ENCODE measurements at regions not wholly inside any gene's neighbourhood (a gene's known extent, or its start where the extent isn't known, plus 50 kb on each side); places are given as distances from the start of the nearest gene placed in this dataset.

DNA sequence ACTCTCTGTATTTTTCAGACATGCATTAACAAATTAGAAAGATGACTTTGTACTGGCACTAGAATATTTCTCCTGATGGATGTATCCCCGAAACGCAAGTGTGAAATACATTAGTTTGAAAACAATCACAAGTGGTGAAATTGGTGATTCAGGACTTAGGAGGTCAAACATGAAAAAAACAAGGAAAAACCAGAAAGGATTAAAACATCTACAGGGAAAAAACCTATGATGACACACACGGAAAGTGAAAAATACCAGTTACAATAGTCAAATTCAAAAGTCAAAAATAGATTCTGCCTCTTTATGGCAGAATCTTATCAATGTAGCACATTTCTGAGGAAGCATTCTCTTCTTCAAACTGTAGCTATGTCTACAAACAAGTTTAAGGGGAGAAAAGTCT, 129.0 kb upstream of the SGK1 start (continued):
- TF ChIP-seq RBM14 (IDR thresholded peaks at IDR 0.05; ENCODE audit: borderline replicate concordance, insufficient read depth, low read depth, low read length) (no peak), BDP1 (IDR thresholded peaks at IDR 0.05; ENCODE audit: insufficient read depth, insufficient read length) (no peak)

GRCh38 chr6:134446218-134446848, 128.4 kb upstream of the SGK1 start:
- ChIA-PET CTCF (ENCODE audit: low intra/inter-chr PET ratio) (no interaction called here), POLR2A (interaction anchor here (0.6 to 0.7 kb wide), 2 partner anchors 10 to 56 kb away, joined by 3 read pairs; no protein-coding TSS in a partner anchor)
- in situ Hi-C loops (cut with MboI): no loop called here

More at GRCh38 chr6:134446218-134446848, 128.4 kb upstream of the SGK1 start:
- Histone ChIP-seq H3K9me3 (replicated peaks; ENCODE audit: control insufficient read depth, insufficient read depth, low read depth, low read length) (no peaks in the 10 kb centered on the region), H3K9ac (ENCODE audit: insufficient read depth in 1 of 2, low read depth in 2 of 2, low read length in 2 of 2) (no peak overlapping the region), H3K36me3 (ENCODE audit: control insufficient read depth, insufficient read depth, low read length) (no peaks in the 10 kb centered on the region), H3K9me1 (ENCODE audit: control insufficient read depth, insufficient read depth, low read length) (no peaks in the 10 kb centered on the region), H3K27ac (ENCODE audit: extremely low read depth, low read depth, low read length) (no peak overlapping the region), H3K27me3 (ENCODE audit: control insufficient read depth in 2 of 2, insufficient read depth in 2 of 2, low read length in 2 of 2) (no peaks in the 10 kb centered on the region), H4K20me1 (replicated peaks; ENCODE audit: control insufficient read depth, insufficient read depth, low read length) (no peaks in the 10 kb centered on the region), H2AFZ (ENCODE audit: low read depth, low read length) (no peak overlapping the region), H3K4me2 (ENCODE audit: insufficient read depth, low read length) (no peak overlapping the region), H3K79me2 (ENCODE audit: control insufficient read depth, insufficient read depth, low read length) (no peaks in the 10 kb centered on the region), H3K4me1 (replicated peaks in 1 of 2; ENCODE audit: control insufficient read depth in 2 of 2, insufficient read depth in 2 of 2, low read length in 2 of 2) (no peaks in the 10 kb centered on the region), H3K4me3 (no peak overlapping the region)
- BruUV-seq (replicated peaks): no TSS peak
- TF ChIP-seq ZNF507 (tag; conservative IDR thresholded peaks at IDR 0.05) (no peak), EZH2 (IDR thresholded peaks at IDR 0.05; ENCODE audit: borderline replicate concordance, low read depth, low read length) (no peak), E2F4 (CRISPR knock-in tag; IDR thresholded peaks at IDR 0.05; ENCODE audit: low read depth) (no peak), GTF2E2 (tag; IDR thresholded peaks at IDR 0.05) (no peak), NONO (IDR thresholded peaks at IDR 0.05; ENCODE audit: low read depth in 2 of 2, low read length in 1 of 2) (no peak), ZNF644 (tag; IDR thresholded peaks at IDR 0.05; ENCODE audit: low read depth) (no peak), MAFF (IDR thresholded peaks at IDR 0.05; ENCODE audit: low read length) (no peak), ELF2 (CRISPR knock-in tag; IDR thresholded peaks at IDR 0.05) (no peak), CSDE1 (IDR thresholded peaks at IDR 0.05) (no peak), TAL1 (IDR thresholded peaks at IDR 0.05) (no peak), HDAC1 (IDR thresholded peaks at IDR 0.05) (no peak), ARID2 (IDR thresholded peaks at IDR 0.05) (no peak), TBL1XR1 (IDR thresholded peaks at IDR 0.05; ENCODE audit: low read length in 2 of 2) (no peak), LCOR (CRISPR knock-in tag; IDR thresholded peaks at IDR 0.05) (no peak)
- TF ChIP-seq, protein P1, sequence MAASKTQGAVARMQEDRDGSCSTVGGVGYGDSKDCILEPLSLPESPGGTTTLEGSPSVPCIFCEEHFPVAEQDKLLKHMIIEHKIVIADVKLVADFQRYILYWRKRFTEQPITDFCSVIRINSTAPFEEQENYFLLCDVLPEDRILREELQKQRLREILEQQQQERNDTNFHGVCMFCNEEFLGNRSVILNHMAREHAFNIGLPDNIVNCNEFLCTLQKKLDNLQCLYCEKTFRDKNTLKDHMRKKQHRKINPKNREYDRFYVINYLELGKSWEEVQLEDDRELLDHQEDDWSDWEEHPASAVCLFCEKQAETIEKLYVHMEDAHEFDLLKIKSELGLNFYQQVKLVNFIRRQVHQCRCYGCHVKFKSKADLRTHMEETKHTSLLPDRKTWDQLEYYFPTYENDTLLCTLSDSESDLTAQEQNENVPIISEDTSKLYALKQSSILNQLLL (CRISPR knock-in tag; IDR thresholded peaks at IDR 0.05; ENCODE audit: borderline replicate concordance): no peak
- intact Hi-C loops (cut with micrococcal nuclease): no loop called here
- DNase-seq (ENCODE audit: extremely low read depth in 1 of 4, low spot score in 3 of 4): no peak
- ATAC-seq: 0 out of 3 replicates have a peak, but pooled peaks have one; percentile 39
- peak; percentile 64 for FAIRE-seq
- 32% methylated on average over 6 of the region's 6 CpGs for WGBS (ENCODE audit: insufficient coverage, low coverage, missing lambda C conversion rate)
